Fibroblast of gingiva (primary cell): ENCODE measurements at regions not wholly inside any gene's neighbourhood (a gene's known extent, or its start where the extent isn't known, plus 50 kb on each side); places are given as distances from the start of the nearest gene placed in this dataset.
"Not testable (repeated sequence)": the region's sequence is repeated elsewhere in the genome, so short reads cannot be mapped to it uniquely, and the experiment has no call there.

ENCODE experiments used
- DNase-seq: peaks from one replicate; pipeline ENCODE4 v3.0.0-alpha.2; 2011; ENCODE audit warnings: low read depth

- not testable (repeated sequence) for DNase-seq
These were observed 435.2 kb downstream of the ZNF479 start for GRCh38 chr7:56697058-56697457.

- DNase-seq = no peak
These were observed 445.9 kb downstream of the ZNF479 start for GRCh38 chr7:56686276-56686859.

- DNase-seq = no peak
These were observed 493.0 kb downstream of the ZNF479 start for GRCh38 chr7:56639173-56639746.

GRCh38 chr7:56609852-56610355, 493.7 kb upstream of the NUPR2 start:
- DNase-seq = no peak

GRCh38 chr7:56605146-56605545, 488.9 kb upstream of the NUPR2 start:
- DNase-seq = no peak

- DNase-seq = no peak
These were observed 462.4 kb upstream of the NUPR2 start for GRCh38 chr7:56578612-56579011.

- DNase-seq = no peak
These were observed 454.8 kb upstream of the NUPR2 start for GRCh38 chr7:56570968-56571367.

- DNase-seq = no peak
These were observed 422.6 kb upstream of the NUPR2 start for GRCh38 chr7:56538541-56539429.

- no peak for DNase-seq
These were observed 421.7 kb upstream of the NUPR2 start for GRCh38 chr7:56537952-56538351.

- no peak for DNase-seq
These were observed 421.3 kb upstream of the NUPR2 start for GRCh38 chr7:56537477-56537876.

- DNase-seq = no peak
These were observed 378.9 kb upstream of the NUPR2 start for GRCh38 chr7:56495165-56495564.

- no peak for DNase-seq
These were observed 377.7 kb upstream of the NUPR2 start for GRCh38 chr7:56493704-56494450.

- no peak for DNase-seq
These were observed 377.0 kb upstream of the NUPR2 start for GRCh38 chr7:56493196-56493595.

- DNase-seq = no peak
These were observed 375.6 kb upstream of the NUPR2 start for GRCh38 chr7:56491636-56492425.

GRCh38 chr7:56483861-56484550, 367.8 kb upstream of the NUPR2 start:
- no peak for DNase-seq

GRCh38 chr7:56483153-56483552, 366.9 kb upstream of the NUPR2 start:
- DNase-seq = no peak

GRCh38 chr7:56479748-56480147, 363.5 kb upstream of the NUPR2 start:
- DNase-seq = no peak

- no peak for DNase-seq
These were observed 362.9 kb upstream of the NUPR2 start for GRCh38 chr7:56479136-56479535.

GRCh38 chr7:56474271-56474670, 358.1 kb upstream of the NUPR2 start:
- no peak for DNase-seq

- DNase-seq = no peak
These were observed 355.6 kb upstream of the NUPR2 start for GRCh38 chr7:56471811-56472210.
